Transverse colon (tissue), 4 donors: ENCODE measurements at regions not wholly inside any gene's neighbourhood (a gene's known extent, or its start where the extent isn't known, plus 50 kb on each side); places are given as distances from the start of the nearest gene placed in this dataset.

Experiments
- DNase-seq: peaks from one replicate; pipeline ENCODE4 v3.0.0-alpha.2; 2019
- H3K27ac ChIP-seq, 4 donors: fragments of 200-600 bp; sonication (generic); 2 replicates each; pipeline ENCODE4 v1.5.1; 2016 to 2018; ENCODE audit warnings: inconsistent platforms in 4 of 4
- H3K27me3 ChIP-seq: fragments of 200-600 bp; sonication (generic); 2 replicates; pipeline ENCODE4 v1.5.1; 2017; ENCODE audit warnings: inconsistent platforms
- H3K36me3 ChIP-seq, 4 donors: fragments of 200-600 bp; sonication (generic); 2 replicates each; pipeline ENCODE4 v1.5.1; 2017 to 2019; ENCODE audit warnings: inconsistent platforms in 4 of 4
- H3K4me1 ChIP-seq, 4 donors: fragments of 200-600 bp; sonication (generic); 2 replicates each; pipeline ENCODE4 v1.5.1; 2017 to 2020; ENCODE audit warnings: inconsistent platforms in 4 of 4
- H3K4me3 ChIP-seq, 4 donors: fragments of 200-600 bp; sonication (generic); 1 replicate in 1 of 4; 2 replicates in 3 of 4; pipeline versions ENCODE4 v1.5.1 to v1.6.1; 2017 to 2019; ENCODE audit warnings: inconsistent platforms in 4 of 4
- H3K9me3 ChIP-seq, 2 donors: fragments of 200-600 bp; sonication (generic); 2 replicates each; pipeline ENCODE4 v1.5.1; 2017 to 2019; ENCODE audit warnings: inconsistent platforms in 2 of 2
- CTCF ChIP-seq, 5 experiments: fragments of 200-600 bp in 3 of 5; fragments of 450-650 bp in 2 of 5; sonication (generic) in 3 of 5; IDR thresholded peaks; 1 replicate in 2 of 5; 2 replicates in 3 of 5; pipeline ENCODE4 v1.5.1; 2016 to 2017; ENCODE audit warnings: antibody characterized with exemption in 5 of 5, inconsistent platforms in 3 of 5, mild to moderate bottlenecking in 2 of 5, moderate library complexity in 1 of 5
- EP300 ChIP-seq: sonication (generic); formaldehyde crosslinking; IDR thresholded peaks from one replicate; pipeline ENCODE4 v1.6.1; 2017; ENCODE audit warnings: antibody characterized with exemption, low read depth
- POLR2A ChIP-seq: fragments of 450-650 bp; IDR thresholded peaks from one replicate; pipeline ENCODE4 v1.6.1; 2016; ENCODE audit warnings: antibody characterized with exemption, mild to moderate bottlenecking, moderate library complexity
- POLR2AphosphoS5 ChIP-seq, 3 donors: sonication (generic); formaldehyde crosslinking; IDR thresholded peaks; one replicate each; pipeline ENCODE4 v1.6.1; 2016; ENCODE audit warnings: antibody characterized with exemption in 3 of 3
- WGBS, 2 donors: methylation state at CpG; one replicate each; pipeline ENCODE4 v1.1.5; 2018; ENCODE audit warnings: low coverage in 1 of 2; 5-methylcytosine and 5-hydroxymethylcytosine counted together
- in situ Hi-C, 4 donors: fragments of 200-750 bp; cut with MboI; loops; one replicate each; pipeline versions ENCODE4 v1.15.0 to v1.15.1; 2017; ENCODE audit warnings: low sequenced_read_pairs in 3 of 4, low pct_ligation_motif_present in 1 of 4, low pct_unique_long_range_greater_than_20kb in 1 of 4
- intact Hi-C: fragments of 100-400 bp; cut with DNase I; formaldehyde crosslinking; loops from one replicate; pipeline ENCODE4 v1.15.1; 2023; ENCODE audit warnings: low total_unique reads

GRCh38 chr16:80441935-80442334 lies 98.9 kb upstream of the DYNLRB2 start:
- no peak for TF ChIP-seq POLR2AphosphoS5 (IDR thresholded peaks at IDR 0.05)
- no peak for TF ChIP-seq POLR2A
- TF ChIP-seq CTCF (IDR thresholded peaks at IDR 0.05): no peak
- no peak for TF ChIP-seq EP300
- no peaks in the 10 kb centered on the region for H3K4me1 ChIP-seq
- intact Hi-C loops (no loop called here), in situ Hi-C loops (no loop called here)
- H3K4me3 ChIP-seq: no peak overlapping the region
- WGBS, 2 donors: 29 to 50% methylated on average over 1 of the region's 1 CpG
- no peak for DNase-seq
- no peak overlapping the region for H3K27ac ChIP-seq
- H3K9me3 ChIP-seq: no peaks in the 10 kb centered on the region
- H3K27me3 ChIP-seq: no peaks in the 10 kb centered on the region
- no peaks in the 10 kb centered on the region for H3K36me3 ChIP-seq

GRCh38 chr16:80440667-80441066 lies 100.1 kb upstream of the DYNLRB2 start:
- Histone ChIP-seq H3K4me3 (no peak overlapping the region), H3K4me1 (no peaks in the 10 kb centered on the region), H3K9me3 (no peaks in the 10 kb centered on the region), H3K36me3 (no peaks in the 10 kb centered on the region), H3K27ac (no peak overlapping the region), H3K27me3 (no peaks in the 10 kb centered on the region)
- TF ChIP-seq CTCF (IDR thresholded peaks at IDR 0.05): no peak
- no peak for TF ChIP-seq POLR2AphosphoS5 (IDR thresholded peaks at IDR 0.05)
- no peak for TF ChIP-seq POLR2A
- no peak for TF ChIP-seq EP300
- no peak for DNase-seq
- 29 to 37% methylated on average over 2 of the region's 2 CpGs for WGBS, 2 donors
- in situ Hi-C loops: no loop called here
- intact Hi-C loops: no loop called here

- Histone ChIP-seq H3K27me3 (no peaks in the 10 kb centered on the region), H3K4me1 (no peaks in the 10 kb centered on the region), H3K36me3 (no peaks in the 10 kb centered on the region), H3K27ac (no peak overlapping the region), H3K4me3 (no peak overlapping the region), H3K9me3 (no peaks in the 10 kb centered on the region)
- intact Hi-C loops (no loop called here), in situ Hi-C loops (no loop called here)
- 91 to 100% methylated on average over 1 to 2 of the region's 2 CpGs for WGBS, 2 donors
- no peak for TF ChIP-seq EP300
- no peak for TF ChIP-seq POLR2AphosphoS5 (IDR thresholded peaks at IDR 0.05)
- no peak for TF ChIP-seq CTCF (IDR thresholded peaks at IDR 0.05)
- no peak for TF ChIP-seq POLR2A
- DNase-seq: no peak
These were observed 103.1 kb upstream of the DYNLRB2 start for GRCh38 chr16:80437707-80438106.

- TF ChIP-seq EP300 (no peak), POLR2AphosphoS5 (IDR thresholded peaks at IDR 0.05) (no peak), POLR2A (no peak), CTCF (IDR thresholded peaks at IDR 0.05) (no peak)
- Histone ChIP-seq H3K9me3 (no peaks in the 10 kb centered on the region), H3K4me3 (no peak overlapping the region), H3K36me3 (no peaks in the 10 kb centered on the region), H3K4me1 (no peaks in the 10 kb centered on the region), H3K27me3 (no peaks in the 10 kb centered on the region), H3K27ac (no peak overlapping the region)
- intact Hi-C loops (no loop called here), in situ Hi-C loops (no loop called here)
- no peak for DNase-seq
These were observed 104.3 kb upstream of the DYNLRB2 start for GRCh38 chr16:80436510-80436909.
